Liver (tissue), 8 donors: ENCODE measurements at regions not wholly inside any gene's neighbourhood (a gene's known extent, or its start where the extent isn't known, plus 50 kb on each side); places are given as distances from the start of the nearest gene placed in this dataset.

Experiments
- DNase-seq: peaks from one replicate; pipeline ENCODE4 v3.0.0-alpha.2; 2017; ENCODE audit warnings: low spot score
- H3K27ac ChIP-seq, 2 donors: one replicate each; pipeline ENCODE4 v1.7.0; 2013; ENCODE audit warnings: inconsistent platforms in 2 of 2, low read length in 2 of 2, control low read depth in 1 of 2, low read depth in 1 of 2, mild to moderate bottlenecking in 1 of 2
- H3K27me3 ChIP-seq, 4 donors: one replicate each; pipeline versions ENCODE4 v1.6.1 to v1.7.0; 2013; ENCODE audit warnings: low read length in 3 of 4, inconsistent platforms in 1 of 4, mild to moderate bottlenecking in 1 of 4, moderate library complexity in 1 of 4; ENCODE audit not compliant: control insufficient read depth in 4 of 4, insufficient read depth in 4 of 4
- H3K36me3 ChIP-seq, 4 donors: one replicate each; pipeline versions ENCODE4 v1.6.1 to v1.7.0; 2013; ENCODE audit warnings: low read length in 3 of 4, mild to moderate bottlenecking in 3 of 4, low read depth in 1 of 4, moderate library complexity in 1 of 4; ENCODE audit not compliant: control insufficient read depth in 4 of 4, insufficient read depth in 3 of 4
- H3K4me1 ChIP-seq, 4 donors: one replicate each; pipeline versions ENCODE4 v1.6.1 to v1.7.0; 2013; ENCODE audit warnings: low read length in 3 of 4, mild to moderate bottlenecking in 3 of 4, moderate library complexity in 1 of 4; ENCODE audit not compliant: control insufficient read depth in 4 of 4, insufficient read depth in 4 of 4
- H3K4me3 ChIP-seq, 3 donors: one replicate each; pipeline versions ENCODE4 v1.6.1 to v1.7.0; 2013; ENCODE audit warnings: low read length in 3 of 3, control low read depth in 1 of 3, low read depth in 1 of 3, mild to moderate bottlenecking in 1 of 3
- H3K9ac ChIP-seq, 2 donors: one replicate each; pipeline ENCODE4 v1.7.0; 2013; ENCODE audit warnings: low read length in 2 of 2, mild to moderate bottlenecking in 2 of 2, moderate library complexity in 2 of 2, control low read depth in 1 of 2, low read depth in 1 of 2
- H3K9me3 ChIP-seq, 4 donors: one replicate each; pipeline versions ENCODE4 v1.6.1 to v1.7.0; 2013; ENCODE audit warnings: low read length in 3 of 4; ENCODE audit not compliant: control insufficient read depth in 4 of 4
- EGR1 ChIP-seq, 2 donors: IDR thresholded peaks; 2 replicates each; pipeline ENCODE4 v1.6.1; 2016 to 2018; ENCODE audit warnings: antibody characterized with exemption in 2 of 2, low read depth in 2 of 2
- FOXA1 ChIP-seq: IDR thresholded peaks from 2 replicates; pipeline ENCODE4 v1.6.1; 2016; ENCODE audit warnings: antibody characterized with exemption
- FOXA2 ChIP-seq: IDR thresholded peaks from 2 replicates; pipeline ENCODE4 v1.6.1; 2016; ENCODE audit warnings: antibody characterized with exemption
- HNF4A ChIP-seq, 2 donors: conservative IDR thresholded peaks; 2 replicates each; pipeline ENCODE4 v1.6.1; 2016; ENCODE audit warnings: antibody characterized with exemption in 2 of 2, mild to moderate bottlenecking in 2 of 2
- HNF4G ChIP-seq: IDR thresholded peaks from 2 replicates; pipeline ENCODE4 v1.6.1; 2016; ENCODE audit warnings: antibody characterized with exemption
- JUND ChIP-seq, 2 donors: IDR thresholded peaks; 2 replicates each; pipeline ENCODE4 v1.6.1; 2016; ENCODE audit warnings: antibody characterized with exemption in 2 of 2
- NR2F2 ChIP-seq: IDR thresholded peaks from 2 replicates; pipeline ENCODE4 v1.6.1; 2016; ENCODE audit warnings: antibody characterized with exemption
- RAD21 ChIP-seq, 2 donors: IDR thresholded peaks; 2 replicates each; pipeline ENCODE4 v1.6.1; 2016; ENCODE audit warnings: antibody characterized with exemption in 2 of 2, mild to moderate bottlenecking in 2 of 2
- REST ChIP-seq: IDR thresholded peaks from 2 replicates; pipeline ENCODE4 v1.6.1; 2016; ENCODE audit warnings: antibody characterized with exemption, mild to moderate bottlenecking
- RXRA ChIP-seq, 2 donors: IDR thresholded peaks; 2 replicates each; pipeline ENCODE4 v1.6.1; 2017 to 2018; ENCODE audit warnings: antibody characterized with exemption in 2 of 2, mild to moderate bottlenecking in 1 of 2
- SP1 ChIP-seq: IDR thresholded peaks from 2 replicates; pipeline ENCODE4 v1.6.1; 2018; ENCODE audit warnings: antibody characterized with exemption, mild to moderate bottlenecking
- TAF1 ChIP-seq: conservative IDR thresholded peaks from 2 replicates; pipeline ENCODE4 v1.6.1; 2016; ENCODE audit warnings: antibody characterized with exemption, mild to moderate bottlenecking
- YY1 ChIP-seq: IDR thresholded peaks from 2 replicates; pipeline ENCODE4 v1.6.1; 2016; ENCODE audit warnings: antibody characterized with exemption, mild to moderate bottlenecking
- WGBS: extraction: QIAGEN DNeasy Blood & Tissue Kit; methylation state at CpG from one replicate; pipeline ENCODE4 v1.1.7; 2013; 5-methylcytosine and 5-hydroxymethylcytosine counted together
- TF ChIP-seq, protein P1 (sequence below): fragments of 150-350 bp; IDR thresholded peaks from 2 replicates; pipeline ENCODE4 v1.5.1; 2017; ENCODE audit warnings: improper control_type of control experiment, low read depth, low read length; ENCODE audit not compliant: missing input control
- TF ChIP-seq, protein P2 (sequence below): IDR thresholded peaks from 2 replicates; pipeline ENCODE4 v1.6.1; 2016; ENCODE audit warnings: antibody characterized with exemption
- TF ChIP-seq, protein P3 (sequence below): IDR thresholded peaks from 2 replicates; pipeline ENCODE4 v1.6.1; 2016; ENCODE audit warnings: antibody characterized with exemption
- donor health status: healthy.
- donor health status: healthy.
- donor health status: healthy.
- donor health status: healthy.
- donor health status: healthy.

DNA sequence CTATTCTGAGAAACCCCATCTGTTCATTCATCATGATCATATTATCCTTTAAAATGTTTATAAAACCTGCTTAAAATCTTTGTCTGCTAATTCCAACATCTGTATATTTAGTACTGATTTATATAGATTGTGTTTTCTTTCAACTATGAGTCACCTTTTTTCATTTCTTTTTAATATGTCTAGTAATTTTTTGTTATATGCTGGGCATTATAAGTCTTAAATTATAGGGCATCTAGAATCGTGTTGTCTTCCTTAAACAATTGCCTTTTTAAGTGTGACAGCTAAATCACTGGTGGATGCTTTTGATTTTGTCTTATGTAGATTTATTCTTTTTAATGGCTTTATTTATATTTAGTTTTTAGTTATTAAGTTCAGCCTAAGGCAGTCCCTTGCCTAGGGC is 323.4 kb upstream of the THRB start:
- Histone ChIP-seq H3K4me1 (no peaks in the 10 kb centered on the region), H3K9ac (no peak overlapping the region), H3K27ac (no peak overlapping the region), H3K27me3 (peaks cover 0 to 4% (median 0%) of the 10 kb centered on the region in 4 donors), H3K4me3 (no peak overlapping the region), H3K9me3 (peaks cover 0 to 5% (median 2%) of the 10 kb centered on the region in 4 donors), H3K36me3 (no peaks in the 10 kb centered on the region)
- no peak for DNase-seq
- 61% methylated on average over 1 of the region's 1 CpG for WGBS
- TF ChIP-seq YY1 (no peak), SP1 (no peak), RAD21 (IDR thresholded peaks at IDR 0.05) (no peak), REST (no peak), TAF1 (no peak), FOXA2 (no peak), NR2F2 (no peak), RXRA (IDR thresholded peaks at IDR 0.05) (no peak), HNF4G (no peak)
- TF ChIP-seq, protein P1, sequence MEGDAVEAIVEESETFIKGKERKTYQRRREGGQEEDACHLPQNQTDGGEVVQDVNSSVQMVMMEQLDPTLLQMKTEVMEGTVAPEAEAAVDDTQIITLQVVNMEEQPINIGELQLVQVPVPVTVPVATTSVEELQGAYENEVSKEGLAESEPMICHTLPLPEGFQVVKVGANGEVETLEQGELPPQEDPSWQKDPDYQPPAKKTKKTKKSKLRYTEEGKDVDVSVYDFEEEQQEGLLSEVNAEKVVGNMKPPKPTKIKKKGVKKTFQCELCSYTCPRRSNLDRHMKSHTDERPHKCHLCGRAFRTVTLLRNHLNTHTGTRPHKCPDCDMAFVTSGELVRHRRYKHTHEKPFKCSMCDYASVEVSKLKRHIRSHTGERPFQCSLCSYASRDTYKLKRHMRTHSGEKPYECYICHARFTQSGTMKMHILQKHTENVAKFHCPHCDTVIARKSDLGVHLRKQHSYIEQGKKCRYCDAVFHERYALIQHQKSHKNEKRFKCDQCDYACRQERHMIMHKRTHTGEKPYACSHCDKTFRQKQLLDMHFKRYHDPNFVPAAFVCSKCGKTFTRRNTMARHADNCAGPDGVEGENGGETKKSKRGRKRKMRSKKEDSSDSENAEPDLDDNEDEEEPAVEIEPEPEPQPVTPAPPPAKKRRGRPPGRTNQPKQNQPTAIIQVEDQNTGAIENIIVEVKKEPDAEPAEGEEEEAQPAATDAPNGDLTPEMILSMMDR: no peak
- TF ChIP-seq, protein P2, sequence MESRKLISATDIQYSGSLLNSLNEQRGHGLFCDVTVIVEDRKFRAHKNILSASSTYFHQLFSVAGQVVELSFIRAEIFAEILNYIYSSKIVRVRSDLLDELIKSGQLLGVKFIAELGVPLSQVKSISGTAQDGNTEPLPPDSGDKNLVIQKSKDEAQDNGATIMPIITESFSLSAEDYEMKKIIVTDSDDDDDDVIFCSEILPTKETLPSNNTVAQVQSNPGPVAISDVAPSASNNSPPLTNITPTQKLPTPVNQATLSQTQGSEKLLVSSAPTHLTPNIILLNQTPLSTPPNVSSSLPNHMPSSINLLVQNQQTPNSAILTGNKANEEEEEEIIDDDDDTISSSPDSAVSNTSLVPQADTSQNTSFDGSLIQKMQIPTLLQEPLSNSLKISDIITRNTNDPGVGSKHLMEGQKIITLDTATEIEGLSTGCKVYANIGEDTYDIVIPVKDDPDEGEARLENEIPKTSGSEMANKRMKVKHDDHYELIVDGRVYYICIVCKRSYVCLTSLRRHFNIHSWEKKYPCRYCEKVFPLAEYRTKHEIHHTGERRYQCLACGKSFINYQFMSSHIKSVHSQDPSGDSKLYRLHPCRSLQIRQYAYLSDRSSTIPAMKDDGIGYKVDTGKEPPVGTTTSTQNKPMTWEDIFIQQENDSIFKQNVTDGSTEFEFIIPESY: no peak

GRCh38 chr3:24828011-24828410 is 333.4 kb upstream of the THRB start:
- H3K9ac ChIP-seq: no peak overlapping the region
- H3K4me3 ChIP-seq: no peak overlapping the region
- H3K27me3 ChIP-seq: peaks cover 0 to 9% (median 2%) of the 10 kb centered on the region in 4 donors
- WGBS: 80% methylated on average over 4 of the region's 4 CpGs
- no peak overlapping the region for H3K27ac ChIP-seq
- H3K36me3 ChIP-seq: no peaks in the 10 kb centered on the region
- H3K4me1 ChIP-seq: peaks cover 2 to 11% (median 6%) of the 10 kb centered on the region in 4 donors
- DNase-seq: no peak
- peaks cover 0 to 5% (median under 1%) of the 10 kb centered on the region in 4 donors for H3K9me3 ChIP-seq
- TF ChIP-seq RAD21 (IDR thresholded peaks at IDR 0.05) (no peak), FOXA2 (no peak), NR2F2 (no peak), HNF4A (conservative IDR thresholded peaks at IDR 0.05) (no peak), HNF4G (no peak), TAF1 (no peak), RXRA (IDR thresholded peaks at IDR 0.05) (no peak), REST (no peak), EGR1 (IDR thresholded peaks at IDR 0.05; ENCODE audit: low read depth in 2 of 2) (no peak), FOXA1 (no peak), SP1 (no peak), JUND (IDR thresholded peaks at IDR 0.05) (no peak)
- TF ChIP-seq, protein P3, sequence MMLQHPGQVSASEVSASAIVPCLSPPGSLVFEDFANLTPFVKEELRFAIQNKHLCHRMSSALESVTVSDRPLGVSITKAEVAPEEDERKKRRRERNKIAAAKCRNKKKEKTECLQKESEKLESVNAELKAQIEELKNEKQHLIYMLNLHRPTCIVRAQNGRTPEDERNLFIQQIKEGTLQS: no peak
